HepG2 (cell line): ENCODE measurements at regions not wholly inside any gene's neighbourhood (a gene's known extent, or its start where the extent isn't known, plus 50 kb on each side); places are given as distances from the start of the nearest gene placed in this dataset.

Source experiments
- CTCF ChIP-seq: sonication (generic); formaldehyde crosslinking; IDR thresholded peaks from 2 replicates; pipeline ENCODE4 v1.5.0; 2020; ENCODE audit warnings: mild to moderate bottlenecking, missing genetic modification reagents, moderate library complexity
- ELF1 ChIP-seq: sonication (generic); formaldehyde crosslinking; IDR thresholded peaks from 2 replicates; pipeline ENCODE4 v1.4.0; 2020; ENCODE audit warnings: missing genetic modification reagents
- EZH2 ChIP-seq: conservative IDR thresholded peaks from 2 replicates; pipeline ENCODE4 v1.6.1; 2012; ENCODE audit warnings: mild to moderate bottlenecking, low read depth, low read length, moderate library complexity
- TARDBP ChIP-seq: sonication (generic); formaldehyde crosslinking; IDR thresholded peaks from 2 replicates; pipeline ENCODE4 v1.8.0; 2022; ENCODE audit warnings: mild to moderate bottlenecking, missing genetic modification reagents
- TCF7L2 ChIP-seq: IDR thresholded peaks from 2 replicates; pipeline ENCODE4 v1.6.1; 2011; ENCODE audit warnings: mild to moderate bottlenecking, low read depth, low read length, moderate library complexity
- TP53 ChIP-seq: sonication (generic); formaldehyde crosslinking; conservative IDR thresholded peaks from 2 replicates; pipeline ENCODE4 v1.4.0; 2020; ENCODE audit warnings: missing genetic modification reagents
- ZNF143 ChIP-seq: sonication (generic); formaldehyde crosslinking; IDR thresholded peaks from 2 replicates; pipeline ENCODE4 v1.4.0; 2020; ENCODE audit warnings: missing genetic modification reagents
- ZNF761 ChIP-seq: sonication (generic); formaldehyde crosslinking; conservative IDR thresholded peaks from 2 replicates; pipeline ENCODE4 v1.4.0; 2020; ENCODE audit warnings: mild to moderate bottlenecking, missing genetic modification reagents
- TF ChIP-seq, protein P1 (sequence below): sonication (generic); formaldehyde crosslinking; IDR thresholded peaks from 2 replicates; pipeline ENCODE4 v1.5.0; 2020; ENCODE audit warnings: missing genetic modification reagents
- TF ChIP-seq, protein P2 (sequence below): sonication (generic); formaldehyde crosslinking; IDR thresholded peaks from 2 replicates; pipeline ENCODE4 v1.8.0; 2022; ENCODE audit warnings: mild to moderate bottlenecking, missing genetic modification reagents, moderate library complexity
- TF ChIP-seq, protein P3 (sequence below): sonication (generic); formaldehyde crosslinking; IDR thresholded peaks from 2 replicates; pipeline ENCODE4 v1.5.0; 2020; ENCODE audit warnings: missing genetic modification reagents

DNA sequence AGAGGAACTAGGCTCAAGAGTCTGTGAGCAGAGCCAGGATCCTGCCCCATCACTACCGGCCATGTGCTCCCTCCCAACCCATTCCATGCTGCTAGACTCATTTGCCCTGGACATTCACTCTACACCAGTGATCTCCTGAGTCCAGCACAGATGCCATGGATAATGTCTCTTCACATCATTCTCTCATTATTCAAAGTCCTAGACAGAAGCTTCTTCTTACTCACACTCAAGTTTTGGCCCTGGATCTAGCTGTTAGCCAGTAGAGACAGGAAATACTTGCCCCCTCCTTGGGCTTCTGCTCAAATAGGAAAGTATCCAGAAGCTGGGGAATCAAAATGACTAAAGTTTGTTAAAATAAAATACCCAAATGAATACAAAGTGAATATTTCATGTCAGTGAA is 266.8 kb upstream of the LDB2 start:
- TF ChIP-seq, protein P1, sequence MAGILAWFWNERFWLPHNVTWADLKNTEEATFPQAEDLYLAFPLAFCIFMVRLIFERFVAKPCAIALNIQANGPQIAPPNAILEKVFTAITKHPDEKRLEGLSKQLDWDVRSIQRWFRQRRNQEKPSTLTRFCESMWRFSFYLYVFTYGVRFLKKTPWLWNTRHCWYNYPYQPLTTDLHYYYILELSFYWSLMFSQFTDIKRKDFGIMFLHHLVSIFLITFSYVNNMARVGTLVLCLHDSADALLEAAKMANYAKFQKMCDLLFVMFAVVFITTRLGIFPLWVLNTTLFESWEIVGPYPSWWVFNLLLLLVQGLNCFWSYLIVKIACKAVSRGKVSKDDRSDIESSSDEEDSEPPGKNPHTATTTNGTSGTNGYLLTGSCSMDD (CRISPR knock-in tag): no peak
- TF ChIP-seq TP53 (CRISPR knock-in tag): no peak
- no peak for TF ChIP-seq ZNF761
- no peak for TF ChIP-seq ZNF143 (CRISPR knock-in tag)
- no peak for TF ChIP-seq TARDBP
- TF ChIP-seq, protein P2, sequence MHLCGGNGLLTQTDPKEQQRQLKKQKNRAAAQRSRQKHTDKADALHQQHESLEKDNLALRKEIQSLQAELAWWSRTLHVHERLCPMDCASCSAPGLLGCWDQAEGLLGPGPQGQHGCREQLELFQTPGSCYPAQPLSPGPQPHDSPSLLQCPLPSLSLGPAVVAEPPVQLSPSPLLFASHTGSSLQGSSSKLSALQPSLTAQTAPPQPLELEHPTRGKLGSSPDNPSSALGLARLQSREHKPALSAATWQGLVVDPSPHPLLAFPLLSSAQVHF (CRISPR knock-in tag): no peak
- no peak for TF ChIP-seq CTCF
- TF ChIP-seq TCF7L2: no peak
- no peak for TF ChIP-seq ELF1
- TF ChIP-seq, protein P3, sequence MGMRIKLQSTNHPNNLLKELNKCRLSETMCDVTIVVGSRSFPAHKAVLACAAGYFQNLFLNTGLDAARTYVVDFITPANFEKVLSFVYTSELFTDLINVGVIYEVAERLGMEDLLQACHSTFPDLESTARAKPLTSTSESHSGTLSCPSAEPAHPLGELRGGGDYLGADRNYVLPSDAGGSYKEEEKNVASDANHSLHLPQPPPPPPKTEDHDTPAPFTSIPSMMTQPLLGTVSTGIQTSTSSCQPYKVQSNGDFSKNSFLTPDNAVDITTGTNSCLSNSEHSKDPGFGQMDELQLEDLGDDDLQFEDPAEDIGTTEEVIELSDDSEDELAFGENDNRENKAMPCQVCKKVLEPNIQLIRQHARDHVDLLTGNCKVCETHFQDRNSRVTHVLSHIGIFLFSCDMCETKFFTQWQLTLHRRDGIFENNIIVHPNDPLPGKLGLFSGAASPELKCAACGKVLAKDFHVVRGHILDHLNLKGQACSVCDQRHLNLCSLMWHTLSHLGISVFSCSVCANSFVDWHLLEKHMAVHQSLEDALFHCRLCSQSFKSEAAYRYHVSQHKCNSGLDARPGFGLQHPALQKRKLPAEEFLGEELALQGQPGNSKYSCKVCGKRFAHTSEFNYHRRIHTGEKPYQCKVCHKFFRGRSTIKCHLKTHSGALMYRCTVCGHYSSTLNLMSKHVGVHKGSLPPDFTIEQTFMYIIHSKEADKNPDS: no peak
- no peak for TF ChIP-seq EZH2
